Stimulated activated CD8-positive, alpha-beta memory T cell treated with anti-CD3 and anti-CD28 coated beads, Interleukin-15, amount 100 ng/mL, for 4 hours (primary cell): ENCODE measurements at regions not wholly inside any gene's neighbourhood (a gene's known extent, or its start where the extent isn't known, plus 50 kb on each side); places are given as distances from the start of the nearest gene placed in this dataset.
"Not testable (repeated sequence)": the region's sequence is repeated elsewhere in the genome, so short reads cannot be mapped to it uniquely, and the experiment has no call there.

Experiments
- DNase-seq, 2 donors: peaks; one replicate each; pipeline ENCODE4 v3.0.0-alpha.2; 2020; ENCODE audit warnings: low read depth in 2 of 2

DNA sequence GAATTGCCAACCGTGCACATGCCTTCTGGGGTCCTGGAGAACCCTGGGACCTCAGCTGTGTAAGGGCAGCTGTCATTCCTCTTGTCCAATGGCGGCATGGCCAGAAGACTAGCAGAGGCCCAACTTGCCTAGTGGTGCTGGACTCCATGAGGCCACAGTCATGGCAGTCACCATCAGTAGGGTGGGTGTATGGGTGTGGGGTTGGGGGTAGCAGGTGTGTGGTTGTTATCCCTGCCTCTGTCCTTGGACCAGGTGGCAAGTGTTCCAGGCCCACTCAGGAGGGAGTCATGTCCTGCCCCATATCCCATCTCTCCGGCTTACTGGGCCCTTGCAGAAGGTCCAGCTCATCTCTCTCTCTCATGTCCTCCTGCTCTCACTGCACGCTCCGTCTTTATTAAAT is 1596.2 kb downstream of the MRPL39 start:
- no peak for DNase-seq

DNA sequence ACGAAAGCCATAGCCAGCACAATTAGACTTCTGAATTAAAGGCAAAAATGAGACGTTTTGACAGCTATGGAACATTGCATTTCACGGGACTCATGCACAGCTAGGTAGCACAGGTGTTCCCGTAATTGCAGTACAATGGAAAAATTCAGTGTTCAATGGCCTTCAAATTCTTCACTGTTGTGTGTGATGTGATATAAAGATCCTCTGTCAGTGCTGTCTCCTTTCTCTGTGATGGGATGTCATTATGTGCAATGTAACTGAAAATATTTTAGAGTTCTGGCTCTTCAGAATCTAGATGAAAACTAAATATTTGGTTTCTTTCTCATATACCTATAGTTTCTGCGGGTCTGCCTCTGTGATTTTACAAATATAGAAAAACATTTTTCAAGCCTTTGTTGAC is 1599.7 kb downstream of the MRPL39 start:
- DNase-seq: no peak

DNA sequence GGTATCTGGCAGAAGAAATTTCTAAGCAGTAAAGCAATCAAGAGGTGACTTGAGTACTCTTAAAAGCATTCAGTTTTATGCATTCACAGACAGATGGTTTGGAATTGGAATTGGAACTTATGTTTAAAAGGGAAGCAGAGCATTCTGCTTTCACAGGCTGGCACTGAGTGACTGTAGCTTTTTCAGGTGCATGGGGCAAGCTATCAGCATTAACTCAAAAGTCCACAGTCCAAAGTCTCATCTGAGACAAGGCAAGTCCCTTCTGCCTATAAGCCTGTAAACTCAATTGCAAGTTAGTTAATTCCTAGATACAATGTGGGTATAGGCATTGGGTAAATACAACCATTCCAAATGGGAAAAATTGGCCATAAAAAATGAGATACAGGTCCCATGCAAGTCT is 1620.3 kb downstream of the MRPL39 start:
- no peak for DNase-seq

DNA sequence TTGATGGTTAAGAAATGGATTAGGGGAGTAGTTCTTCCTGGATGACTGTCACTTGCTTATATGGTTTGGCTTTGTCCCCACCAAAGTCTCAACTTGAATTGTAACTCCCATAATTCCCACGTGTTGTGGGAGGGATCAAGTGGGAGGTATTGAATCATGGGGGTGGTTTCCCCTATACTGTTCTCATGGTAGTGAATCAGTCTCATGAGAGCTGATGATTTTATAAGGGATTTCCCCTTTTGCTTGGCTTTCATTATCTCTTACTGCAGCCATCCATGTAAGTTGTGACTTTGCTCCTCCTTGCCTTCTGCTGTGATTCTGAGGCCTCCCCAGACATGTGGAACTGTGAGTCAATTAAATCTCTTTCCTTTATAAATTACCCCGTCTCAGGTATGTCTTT is 1621.1 kb downstream of the MRPL39 start:
- no peak for DNase-seq

DNA sequence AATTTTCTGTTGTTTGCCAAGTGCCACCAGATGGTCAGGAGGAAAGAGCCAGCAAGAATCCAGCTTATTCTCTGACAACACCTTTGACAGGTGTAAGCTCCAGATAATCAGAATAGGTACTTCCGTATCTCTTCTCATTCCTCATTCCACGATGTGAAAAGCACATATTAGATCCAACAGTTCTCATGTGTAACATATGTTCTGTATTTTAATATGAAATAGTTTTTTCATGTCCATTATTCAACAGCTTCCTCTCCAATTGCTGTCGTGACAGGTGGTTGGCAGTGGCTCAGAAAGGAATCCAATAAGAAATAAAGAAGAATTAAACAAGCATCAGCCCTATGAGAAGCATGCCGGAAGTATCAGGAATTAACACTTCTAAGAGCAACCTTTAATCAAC is 1624.7 kb downstream of the MRPL39 start:
- DNase-seq: no peak

DNA sequence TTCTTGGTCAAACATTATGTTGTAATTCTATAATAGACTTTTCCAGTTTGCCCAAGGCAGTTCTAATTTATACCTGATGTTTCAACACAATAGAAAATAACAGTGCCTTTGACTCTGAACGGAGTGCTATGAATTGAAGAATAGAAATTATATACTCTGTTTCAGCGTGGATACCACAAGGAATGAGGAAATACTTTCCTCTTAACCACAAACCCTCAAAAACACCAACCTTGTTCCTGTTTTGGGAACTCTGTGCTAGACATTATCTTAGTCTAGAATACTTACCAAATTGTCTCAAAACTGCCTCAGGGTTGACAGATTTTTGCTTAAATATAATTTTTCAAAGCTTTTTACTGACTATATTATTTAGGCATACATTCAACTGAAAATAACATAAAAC is 1629.3 kb downstream of the MRPL39 start:
- no peak for DNase-seq

DNA sequence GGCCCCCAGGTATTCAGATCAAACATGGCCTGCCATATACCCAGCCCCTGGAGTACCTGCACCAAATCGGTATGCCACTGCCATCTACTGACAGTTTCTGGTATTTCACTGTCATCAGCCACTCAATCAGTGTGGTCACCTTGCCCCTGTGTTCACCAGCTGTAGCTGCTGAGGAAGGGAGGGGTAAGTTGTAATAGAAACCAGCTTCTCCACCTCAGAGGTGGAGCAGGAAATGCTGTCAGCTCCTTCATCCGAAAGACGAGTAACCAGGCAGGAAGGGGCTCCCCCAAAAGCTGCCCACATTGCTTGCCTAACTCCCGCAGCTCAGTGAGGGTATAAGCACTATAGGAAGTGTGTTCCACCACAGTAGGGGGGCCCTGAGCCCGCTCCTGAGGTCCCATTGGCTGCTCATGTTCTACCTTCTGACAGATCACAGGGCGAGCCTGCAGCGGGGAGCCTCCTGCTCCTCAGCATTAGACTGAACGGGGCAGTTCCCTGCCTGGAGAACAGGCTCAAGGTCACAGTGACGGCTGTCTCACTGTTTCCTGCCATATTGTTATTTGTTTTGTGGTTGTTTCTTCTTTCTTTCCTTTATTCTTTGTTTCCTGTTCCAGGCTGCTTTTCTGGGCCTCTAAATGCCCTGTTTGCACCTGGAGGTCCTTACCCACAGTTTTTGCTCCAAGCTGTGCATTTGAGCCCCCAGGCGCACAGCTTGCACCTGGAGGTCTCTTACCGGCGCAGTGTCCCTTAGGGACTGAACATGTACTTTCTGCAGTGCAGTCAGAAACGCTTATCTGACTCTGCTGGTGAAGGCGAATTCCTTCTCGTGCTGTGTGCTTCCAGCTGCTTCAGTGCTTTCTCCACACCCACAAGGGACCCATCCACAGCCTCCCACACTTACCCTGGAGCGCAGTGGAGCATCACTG is 1638.3 kb downstream of the MRPL39 start:
- DNase-seq: peak; percentile 22 to 53

DNA sequence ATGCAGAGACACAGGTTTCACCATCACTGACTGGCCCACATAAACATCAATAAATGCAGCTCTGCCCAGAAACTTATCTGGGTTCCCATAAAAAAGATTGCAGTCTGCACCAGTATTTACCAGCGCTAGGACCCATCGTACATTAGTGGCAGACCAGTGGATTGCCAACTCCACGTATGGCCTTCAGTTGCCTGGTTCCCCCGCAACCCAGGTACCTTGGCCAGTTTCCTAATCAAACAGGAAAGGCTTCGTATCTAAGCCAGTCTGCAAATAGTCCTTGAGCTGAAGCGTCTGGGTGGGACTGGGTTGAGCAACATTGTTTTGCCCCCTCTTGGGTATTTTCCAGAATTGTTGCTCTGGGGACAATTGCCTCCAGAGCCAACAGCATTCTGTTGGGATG is 1639.3 kb downstream of the MRPL39 start:
- DNase-seq: no peak

DNA sequence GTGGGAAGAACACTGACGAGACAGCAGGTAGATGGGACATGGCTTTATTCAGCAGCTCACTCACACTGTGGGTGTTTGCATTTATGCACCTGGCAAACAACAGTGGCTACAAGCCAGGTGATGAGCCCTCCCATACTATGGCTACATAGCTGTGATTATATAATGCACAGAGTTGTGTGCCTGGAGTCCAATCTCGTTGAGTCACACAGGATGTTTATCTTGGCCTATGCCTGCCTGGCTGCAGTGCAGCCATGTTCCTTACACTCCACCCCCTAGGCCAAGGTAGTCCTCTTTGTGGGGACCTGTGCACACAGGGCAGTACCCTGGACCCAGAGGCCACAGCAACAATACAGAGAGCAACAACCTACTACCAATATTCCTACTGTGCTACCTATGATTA is 1643.8 kb downstream of the MRPL39 start:
- DNase-seq: no peak

DNA sequence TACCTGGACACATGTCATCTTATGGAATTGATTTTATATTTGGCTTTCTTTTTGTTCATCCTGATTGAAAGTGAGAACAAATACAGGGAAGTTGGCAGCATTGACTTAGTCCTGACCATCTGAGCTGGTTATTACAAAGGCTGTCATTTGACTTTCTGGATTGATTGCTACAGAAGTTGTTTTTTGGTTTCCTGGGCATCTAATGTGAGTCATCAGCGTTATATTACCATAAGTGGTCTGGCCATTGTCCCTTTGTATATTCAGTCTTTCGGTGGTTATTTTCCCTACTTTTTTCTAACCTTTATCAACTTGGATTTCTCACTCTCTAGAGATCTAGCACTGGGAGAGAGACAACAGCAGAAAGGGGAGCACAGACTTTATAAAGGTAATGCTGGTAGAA is 1646.5 kb downstream of the MRPL39 start:
- DNase-seq: no peak

DNA sequence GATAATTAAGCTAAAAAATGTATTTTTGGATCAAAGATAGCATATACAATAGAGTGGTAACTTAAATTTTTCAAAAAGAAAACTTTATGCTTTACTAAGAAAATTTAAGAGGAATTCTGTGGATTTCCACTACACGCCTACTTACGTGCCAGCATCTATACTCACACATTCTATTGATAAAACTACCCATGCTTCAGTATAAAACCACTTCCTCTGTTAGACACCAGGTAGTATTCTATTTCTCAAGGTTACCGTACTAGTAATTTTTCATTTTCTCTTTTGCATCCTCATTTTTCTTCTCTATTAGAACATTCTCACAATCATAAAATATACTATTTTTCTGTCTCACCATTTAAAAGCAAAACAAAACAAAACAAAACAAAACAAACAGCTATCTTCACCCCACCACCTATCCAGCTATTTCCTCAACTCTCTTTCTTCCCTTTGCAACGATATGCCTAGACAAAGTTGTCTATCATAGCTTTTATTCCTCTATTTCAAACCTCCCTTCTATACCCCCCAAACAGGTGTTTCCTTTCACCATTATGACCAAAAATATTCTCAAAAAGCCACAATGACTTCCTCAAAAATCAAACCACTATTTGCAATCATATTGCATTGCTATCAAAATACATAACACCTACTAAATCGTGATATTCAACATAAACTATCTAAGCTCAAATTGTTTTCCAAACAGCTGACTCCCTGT is 1652.0 kb downstream of the MRPL39 start:
- no peak for DNase-seq

DNA sequence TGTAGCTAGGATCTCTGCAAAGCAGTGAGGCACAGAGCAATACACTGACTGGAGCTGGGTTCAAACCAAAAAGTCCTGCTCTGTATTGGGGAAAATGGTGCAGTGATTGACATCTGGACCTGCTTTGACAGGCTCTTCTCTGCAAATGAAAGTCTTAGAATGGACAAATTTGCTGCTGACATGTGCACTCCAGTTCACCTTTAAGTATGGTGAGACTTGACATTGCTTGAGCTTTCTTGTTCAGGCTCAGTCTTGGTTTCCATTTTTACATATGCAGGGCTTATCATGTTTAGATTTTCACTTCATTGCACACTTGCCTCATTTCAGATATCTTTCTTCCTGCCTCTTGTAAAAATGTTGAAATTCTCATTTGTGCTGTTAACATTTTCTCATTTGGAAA is 1655.0 kb downstream of the MRPL39 start:
- DNase-seq: no peak

DNA sequence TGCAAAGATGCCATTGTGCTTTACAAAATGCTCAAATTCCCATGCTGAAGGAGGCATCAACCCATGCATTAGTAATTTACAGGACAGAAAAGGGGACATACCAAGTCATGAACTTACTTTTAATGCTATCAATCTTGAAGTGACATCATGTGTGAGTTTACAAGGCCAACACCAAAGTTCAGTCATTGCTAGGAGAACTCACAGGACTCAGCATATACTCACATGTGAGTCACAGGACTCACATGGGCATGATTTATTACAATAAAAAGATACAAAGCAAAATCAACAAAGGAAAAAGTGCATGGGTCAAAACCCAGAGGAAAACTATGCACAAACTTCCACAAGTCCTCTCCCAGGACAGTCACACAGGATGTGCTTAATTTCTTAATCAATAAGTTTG is 1656.0 kb downstream of the MRPL39 start:
- DNase-seq: no peak

DNA sequence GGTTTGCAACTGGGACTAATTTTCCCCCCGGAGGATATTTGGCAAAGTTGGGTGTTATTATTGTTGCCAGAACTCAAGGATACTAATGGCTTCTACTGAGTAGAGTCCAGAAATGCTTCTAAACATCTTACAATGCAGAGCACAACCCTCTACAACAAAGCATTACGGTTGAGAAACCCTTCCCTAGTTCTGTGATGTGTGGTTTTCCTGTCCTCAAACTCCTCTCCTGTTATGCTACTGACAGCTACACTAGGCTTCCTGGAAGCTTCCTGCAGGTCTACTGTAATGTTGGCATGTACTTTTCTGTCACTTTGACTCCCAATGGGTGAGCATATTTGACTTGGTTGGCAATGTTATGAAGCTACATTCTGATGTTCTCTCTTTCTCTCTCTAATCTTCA is 1656.9 kb downstream of the MRPL39 start:
- DNase-seq: no peak

DNA sequence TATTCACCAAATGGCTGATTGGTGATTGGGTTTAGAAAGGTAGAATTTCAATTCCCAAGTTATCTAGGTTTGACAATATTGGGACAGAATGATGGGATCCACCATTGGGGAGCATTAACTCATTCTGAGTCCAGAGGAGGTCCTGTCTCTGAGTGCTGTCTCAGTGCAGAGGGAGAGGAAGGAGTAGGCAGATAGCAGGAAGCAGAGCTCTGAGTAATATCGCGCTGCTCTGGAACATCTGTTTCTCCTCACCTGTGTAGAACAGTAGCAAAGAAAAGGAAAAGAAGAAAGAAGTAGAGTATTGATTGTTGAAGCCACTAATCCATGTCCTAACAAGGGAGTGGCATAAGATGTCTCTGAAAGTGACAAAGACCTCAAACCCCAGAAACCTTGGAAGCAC is 1657.8 kb downstream of the MRPL39 start:
- no peak for DNase-seq

DNA sequence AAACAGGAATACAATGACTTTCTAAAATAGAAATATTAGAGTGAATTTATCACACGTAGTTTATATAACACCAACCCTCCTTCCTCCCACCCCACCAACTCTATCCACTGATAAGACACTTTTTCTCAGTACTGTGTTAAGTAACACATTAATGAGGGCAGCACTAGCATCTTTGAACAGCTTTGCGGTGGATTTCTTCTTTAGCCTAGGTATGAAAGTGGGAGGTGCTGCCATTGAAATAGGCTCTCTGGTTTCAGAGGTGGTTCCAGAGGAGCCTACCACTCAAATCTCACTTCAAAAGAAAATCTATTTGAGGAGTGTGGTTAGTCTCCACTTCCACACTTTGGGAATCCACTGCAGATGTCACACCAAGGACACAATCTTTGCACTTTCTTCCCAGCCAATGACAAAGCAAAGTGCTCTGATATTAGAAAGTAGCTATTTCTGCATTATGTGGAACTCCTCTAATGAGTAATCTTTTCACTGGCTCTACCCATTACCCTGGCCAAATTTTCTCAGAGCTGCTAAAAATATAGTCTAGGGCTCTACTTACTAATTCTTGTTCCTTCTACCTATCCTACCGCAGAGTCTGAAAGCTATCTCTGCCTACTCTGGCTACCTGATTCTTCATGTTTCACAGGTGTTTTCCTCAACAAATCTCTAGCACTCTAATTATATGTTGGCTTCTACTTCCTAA is 1667.8 kb downstream of the MRPL39 start:
- DNase-seq: no peak

DNA sequence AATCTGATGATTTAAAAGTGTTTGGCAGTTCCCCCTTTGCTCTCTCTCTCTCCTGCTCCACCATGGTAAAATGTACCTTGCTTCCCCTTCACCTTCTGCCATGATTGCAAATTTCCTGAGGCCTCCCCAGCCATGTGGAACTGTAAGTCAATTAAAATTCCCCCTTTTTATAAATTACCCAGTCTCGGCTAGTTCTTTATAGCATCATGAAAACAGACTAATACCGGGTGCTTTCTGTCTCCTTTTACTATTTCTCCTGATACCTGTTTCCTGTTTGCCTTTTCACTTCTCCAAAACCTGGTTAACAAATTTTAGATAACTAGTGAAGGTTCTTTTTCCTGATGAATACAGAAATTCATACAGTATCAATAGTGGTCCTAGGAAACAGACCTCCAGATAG is 1670.3 kb downstream of the MRPL39 start:
- DNase-seq: no peak

DNA sequence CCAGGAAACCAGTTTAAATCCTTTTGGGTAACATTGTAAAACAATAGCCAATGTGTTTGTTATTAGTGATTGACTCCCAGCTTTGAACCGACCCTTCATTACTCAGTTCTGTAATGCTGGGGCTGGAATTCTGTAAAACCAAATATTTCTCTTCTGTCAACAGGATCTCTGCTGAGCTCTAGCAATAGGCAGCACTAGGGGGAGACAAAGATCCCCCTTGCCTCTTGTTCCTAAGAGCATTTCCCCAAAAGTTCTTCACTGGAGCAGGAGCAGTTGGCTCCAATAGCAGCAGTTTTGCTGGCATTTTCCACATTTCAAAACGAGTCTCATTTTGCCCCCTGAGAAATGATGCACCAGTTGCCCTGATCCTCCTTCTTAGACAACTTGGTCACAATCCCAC is 1671.1 kb downstream of the MRPL39 start:
- DNase-seq: no peak

DNA sequence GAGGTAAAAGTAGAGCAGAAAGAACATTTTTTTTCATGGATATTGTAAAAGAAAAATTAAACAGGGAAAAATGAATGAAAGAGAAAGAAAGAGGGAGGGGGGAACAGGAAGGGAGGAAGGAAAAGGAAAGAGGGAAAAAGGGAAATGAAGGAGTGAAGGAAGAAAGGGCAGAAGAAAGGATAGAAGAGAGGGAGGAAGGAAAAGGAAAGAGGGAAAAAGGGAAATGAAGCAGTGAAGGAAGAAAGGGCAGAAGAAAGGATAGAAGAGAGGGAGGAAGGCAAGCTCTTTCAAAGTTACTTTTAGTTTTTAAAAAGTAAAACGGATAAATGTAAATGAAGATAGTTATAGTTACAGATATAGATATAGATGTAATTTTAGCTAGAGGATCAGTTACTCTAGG is 1676.7 kb downstream of the MRPL39 start:
- DNase-seq: no peak

DNA sequence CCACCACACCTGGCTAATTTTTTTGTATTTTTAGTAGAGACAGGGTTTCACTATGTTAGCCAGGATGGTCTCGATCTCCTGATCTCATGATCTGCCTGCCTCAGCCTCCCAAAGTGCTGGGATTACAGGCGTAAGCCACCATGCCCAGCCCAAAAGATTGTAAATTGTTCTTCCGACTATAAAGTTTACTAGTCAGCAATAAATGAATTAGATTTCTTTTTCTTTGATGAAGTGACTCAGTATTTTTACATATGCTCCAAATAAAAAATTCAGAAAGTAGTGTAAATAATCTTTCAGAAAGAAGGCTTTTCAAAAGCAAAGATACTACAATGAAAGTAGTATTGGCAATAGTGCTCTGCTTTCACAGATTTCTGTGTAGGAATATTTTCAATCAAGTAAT is 1680.9 kb downstream of the MRPL39 start:
- not testable (repeated sequence) for DNase-seq

DNA sequence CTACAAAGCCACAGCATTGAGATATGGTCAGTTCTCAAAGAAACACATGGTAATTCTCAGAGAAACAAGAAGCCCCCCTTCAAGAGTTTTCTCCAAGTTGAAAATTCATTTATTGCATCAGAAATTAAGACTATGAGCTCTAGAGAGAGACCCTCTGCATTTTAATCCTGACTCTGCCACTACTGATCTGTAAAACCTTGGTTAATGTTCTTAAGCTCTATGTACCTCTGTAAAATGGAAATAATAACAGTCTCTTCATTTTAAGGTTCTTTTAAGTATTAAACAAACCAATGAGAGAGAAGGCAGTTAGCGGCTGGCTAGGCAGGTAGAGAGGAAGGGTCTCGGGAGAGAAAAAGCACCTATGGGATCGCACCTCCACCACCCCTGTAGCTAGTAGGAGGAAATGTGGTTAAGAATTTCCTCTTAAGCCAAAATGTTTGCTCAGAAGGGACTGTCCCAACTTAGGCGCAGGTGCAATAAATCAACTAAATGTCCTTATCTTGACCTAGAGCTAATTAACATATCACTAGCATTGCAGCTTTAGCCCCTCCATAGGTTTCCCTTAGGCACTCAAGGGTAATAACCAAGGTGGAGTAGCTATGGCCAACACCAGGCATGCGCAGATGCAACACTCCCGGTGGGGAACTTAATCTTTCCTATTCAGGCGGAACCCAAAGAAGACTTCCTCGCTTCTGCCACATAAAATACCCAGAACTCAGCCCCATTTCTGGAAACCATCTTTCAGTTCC is 1685.4 kb downstream of the MRPL39 start:
- no peak for DNase-seq

DNA sequence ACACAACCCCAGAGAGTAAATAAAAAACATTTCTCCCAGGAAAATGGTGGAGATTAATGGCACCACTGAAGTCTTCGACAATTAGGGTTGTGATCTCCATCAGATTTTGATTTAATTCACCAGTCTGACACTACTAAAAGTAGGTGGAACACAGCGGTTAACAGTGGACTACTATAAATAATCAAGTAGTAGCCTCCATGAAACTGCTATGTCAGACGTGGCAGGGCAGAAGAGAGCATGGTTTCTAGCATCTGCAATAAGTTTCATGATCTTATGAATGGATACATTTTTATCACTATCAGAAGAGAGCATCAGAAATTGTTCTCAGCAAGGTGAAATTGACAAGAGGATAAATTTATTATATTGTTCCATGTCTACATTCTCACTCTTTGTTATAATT is 1706.6 kb downstream of the MRPL39 start:
- DNase-seq: no peak
